ENCODE measurements at regions not wholly inside any gene's neighbourhood (a gene's known extent, or its start where the extent isn't known, plus 50 kb on each side); places are given as distances from the start of the nearest gene placed in this dataset.

DNA sequence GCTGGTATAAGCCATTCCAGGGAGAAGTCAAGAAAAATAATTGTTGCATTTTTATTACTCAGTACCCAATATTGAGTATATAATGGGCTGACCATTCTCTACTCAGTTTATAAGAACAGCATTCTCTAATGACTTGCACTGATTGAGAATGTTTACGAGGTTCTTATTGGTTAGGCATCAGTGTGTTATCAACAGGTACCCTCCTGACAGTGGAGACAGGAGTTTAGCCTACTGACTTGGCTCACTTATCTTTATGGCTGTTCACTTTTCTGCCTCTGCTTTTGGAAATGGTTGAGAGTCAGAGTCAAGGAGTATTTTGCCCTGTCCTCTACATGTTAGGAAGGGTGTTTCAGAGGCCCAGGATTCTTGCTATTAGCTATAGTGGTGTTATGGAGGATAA is 228.0 kb upstream of the RGS6 start:
- TF ChIP-seq, protein P1, sequence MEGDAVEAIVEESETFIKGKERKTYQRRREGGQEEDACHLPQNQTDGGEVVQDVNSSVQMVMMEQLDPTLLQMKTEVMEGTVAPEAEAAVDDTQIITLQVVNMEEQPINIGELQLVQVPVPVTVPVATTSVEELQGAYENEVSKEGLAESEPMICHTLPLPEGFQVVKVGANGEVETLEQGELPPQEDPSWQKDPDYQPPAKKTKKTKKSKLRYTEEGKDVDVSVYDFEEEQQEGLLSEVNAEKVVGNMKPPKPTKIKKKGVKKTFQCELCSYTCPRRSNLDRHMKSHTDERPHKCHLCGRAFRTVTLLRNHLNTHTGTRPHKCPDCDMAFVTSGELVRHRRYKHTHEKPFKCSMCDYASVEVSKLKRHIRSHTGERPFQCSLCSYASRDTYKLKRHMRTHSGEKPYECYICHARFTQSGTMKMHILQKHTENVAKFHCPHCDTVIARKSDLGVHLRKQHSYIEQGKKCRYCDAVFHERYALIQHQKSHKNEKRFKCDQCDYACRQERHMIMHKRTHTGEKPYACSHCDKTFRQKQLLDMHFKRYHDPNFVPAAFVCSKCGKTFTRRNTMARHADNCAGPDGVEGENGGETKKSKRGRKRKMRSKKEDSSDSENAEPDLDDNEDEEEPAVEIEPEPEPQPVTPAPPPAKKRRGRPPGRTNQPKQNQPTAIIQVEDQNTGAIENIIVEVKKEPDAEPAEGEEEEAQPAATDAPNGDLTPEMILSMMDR (IDR thresholded peaks at IDR 0.05 in 4 of 5, conservative IDR thresholded peaks at IDR 0.05 in 1 of 5) = no peak
- TF ChIP-seq POLR2A (IDR thresholded peaks at IDR 0.05) = no peak

Measured in gastrocnemius medialis (tissue), 4 donors.